GM12875 (cell line): ENCODE measurements at regions not wholly inside any gene's neighbourhood (a gene's known extent, or its start where the extent isn't known, plus 50 kb on each side); places are given as distances from the start of the nearest gene placed in this dataset.
A peak's percentile ranks its signal among the peaks of the same experiment; 100 is the strongest.

Experiments
- H3K4me3 ChIP-seq: one replicate; pipeline ENCODE4 v1.5.1; 2011; ENCODE audit warnings: low read depth, low read length, control low read depth
- CTCF ChIP-seq: IDR thresholded peaks from 2 replicates; pipeline ENCODE4 v1.5.1; 2011; ENCODE audit warnings: low read depth, mild to moderate bottlenecking, control low read depth, inconsistent platforms, low read length, moderate library complexity, borderline replicate concordance; ENCODE audit not compliant: insufficient read depth

GRCh38 chr5:136686192-136686872 is 321.0 kb upstream of the TRPC7 start:
- TF ChIP-seq CTCF = peak; percentile 24; the same call in 1 of the 2 replicates
- H3K4me3 ChIP-seq = no peak overlapping the region

- no peak for TF ChIP-seq CTCF
- no peak overlapping the region for H3K4me3 ChIP-seq
Measured at GRCh38 chr5:136682986-136683385, 317.6 kb upstream of the TRPC7 start.

DNA sequence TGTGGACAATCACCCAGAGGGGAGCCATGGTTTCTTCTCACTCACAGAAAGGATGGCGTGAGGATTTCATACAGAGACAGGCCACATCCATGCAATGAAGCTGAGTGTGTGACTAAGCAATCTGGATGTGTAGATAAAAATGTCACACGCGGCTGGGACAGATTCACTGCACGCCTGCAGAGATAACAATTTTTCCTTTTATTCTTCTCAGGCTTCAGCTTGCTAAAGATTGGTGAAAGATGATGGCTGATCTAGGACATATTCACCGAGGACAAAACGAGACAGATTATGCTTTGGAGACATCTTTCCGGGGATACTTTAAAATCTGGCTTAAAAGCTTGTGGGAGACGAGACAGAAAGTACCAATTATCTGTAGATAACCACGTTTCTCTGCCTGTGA is 313.9 kb upstream of the TRPC7 start:
- no peak overlapping the region for H3K4me3 ChIP-seq

GRCh38 chr5:136677217-136677616 is 311.9 kb upstream of the TRPC7 start:
- TF ChIP-seq CTCF = no peak
- no peak overlapping the region for H3K4me3 ChIP-seq

More for the DNA sequence above, 313.9 kb upstream of the TRPC7 start:
- no peak for TF ChIP-seq CTCF

GRCh38 chr5:136676685-136677084 is 311.3 kb upstream of the TRPC7 start:
- TF ChIP-seq CTCF = no peak
- no peak overlapping the region for H3K4me3 ChIP-seq

- no peak overlapping the region for H3K4me3 ChIP-seq
- TF ChIP-seq CTCF = no peak
Measured at GRCh38 chr5:136675769-136676168, 310.4 kb upstream of the TRPC7 start.

GRCh38 chr5:136674178-136674577 is 308.8 kb upstream of the TRPC7 start:
- TF ChIP-seq CTCF = no peak
- H3K4me3 ChIP-seq = no peak overlapping the region
